GM21360 (cell line): ENCODE measurements at regions not wholly inside any gene's neighbourhood (a gene's known extent, or its start where the extent isn't known, plus 50 kb on each side); places are given as distances from the start of the nearest gene placed in this dataset.

Experiments
- ATAC-seq: cut with Tn5 transposase; IDR thresholded peaks from one replicate; pipeline ENCODE4 v1.9.1; 2021; ENCODE audit warnings: mild to moderate bottlenecking, moderate library complexity; ENCODE audit not compliant: unreplicated experiment

DNA sequence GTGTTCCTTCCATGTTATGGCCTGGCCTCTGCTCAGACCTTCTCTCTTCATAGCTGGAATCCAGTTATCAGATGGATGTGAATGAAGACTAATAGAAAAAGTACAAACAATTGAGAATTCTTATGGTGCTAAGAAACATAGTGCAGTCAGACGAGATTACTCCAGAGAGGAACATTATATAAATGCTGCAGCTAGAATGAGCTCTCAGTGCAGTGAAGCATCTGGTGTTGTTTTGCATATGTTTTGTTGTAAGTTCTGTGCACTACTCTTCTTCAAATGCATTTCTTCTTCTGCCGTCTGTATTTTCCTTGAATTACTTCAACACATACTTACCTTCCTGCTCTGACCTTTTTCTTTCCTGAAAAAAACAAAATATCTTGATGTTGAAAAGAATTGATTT lies 602.4 kb upstream of the CDH18 start:
- no peak for ATAC-seq

DNA sequence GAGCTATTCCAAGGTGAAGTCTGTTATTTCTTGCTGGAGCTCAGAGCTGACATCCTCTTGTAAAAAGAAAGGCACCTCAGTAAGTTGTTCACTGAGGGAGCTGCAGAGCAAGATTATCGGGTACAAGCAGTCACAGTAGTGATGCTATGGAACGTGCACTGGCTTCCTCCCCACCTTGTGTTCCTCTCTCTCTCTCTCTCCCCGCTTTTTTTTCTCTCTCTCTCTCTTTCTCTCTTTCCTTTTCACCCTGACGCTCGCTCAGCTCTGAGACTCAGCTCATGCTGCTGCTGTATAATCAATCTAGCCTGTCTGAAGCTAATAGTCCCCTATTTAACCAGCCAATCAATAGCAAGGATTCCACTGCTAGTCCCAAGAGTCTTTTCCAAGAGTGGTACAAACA lies 587.6 kb upstream of the CDH18 start:
- no peak for ATAC-seq

DNA sequence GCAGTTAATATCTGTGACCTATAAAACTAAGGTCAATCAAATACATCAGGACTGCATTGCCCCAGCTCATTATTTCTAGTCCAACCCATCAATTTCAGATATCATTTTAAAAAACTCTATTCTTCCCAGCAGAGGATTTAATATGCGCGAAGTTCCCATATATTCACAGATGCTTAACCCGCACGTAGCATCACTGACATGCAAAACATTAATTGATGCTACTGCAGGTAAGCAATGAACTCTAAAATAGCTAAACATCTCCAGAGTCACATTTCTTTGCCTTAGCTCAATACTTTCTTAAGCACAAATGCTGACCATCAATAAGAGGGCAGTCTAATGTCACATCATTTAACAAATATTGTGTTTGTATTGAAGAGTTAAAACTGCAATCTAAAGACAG lies 586.6 kb upstream of the CDH18 start:
- ATAC-seq: no peak

DNA sequence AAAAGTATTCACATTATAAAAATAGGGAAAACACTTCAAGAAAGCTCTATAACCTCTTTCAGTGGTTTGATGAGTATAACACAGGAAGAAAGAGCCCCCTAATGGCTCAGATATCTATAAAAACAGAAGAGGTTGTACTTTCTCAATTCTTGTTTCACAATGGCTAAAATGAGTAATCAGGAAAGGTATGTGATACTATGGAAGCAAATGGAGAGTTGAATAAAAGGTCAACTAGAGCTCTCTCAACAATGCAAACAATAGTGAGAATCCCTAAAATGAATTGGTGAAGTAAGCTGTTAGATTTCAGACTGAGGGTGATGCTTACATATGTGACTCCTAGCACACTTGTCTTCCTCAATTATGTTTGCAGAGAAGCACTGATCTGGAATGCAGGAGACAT lies 584.6 kb upstream of the CDH18 start:
- ATAC-seq: no peak

DNA sequence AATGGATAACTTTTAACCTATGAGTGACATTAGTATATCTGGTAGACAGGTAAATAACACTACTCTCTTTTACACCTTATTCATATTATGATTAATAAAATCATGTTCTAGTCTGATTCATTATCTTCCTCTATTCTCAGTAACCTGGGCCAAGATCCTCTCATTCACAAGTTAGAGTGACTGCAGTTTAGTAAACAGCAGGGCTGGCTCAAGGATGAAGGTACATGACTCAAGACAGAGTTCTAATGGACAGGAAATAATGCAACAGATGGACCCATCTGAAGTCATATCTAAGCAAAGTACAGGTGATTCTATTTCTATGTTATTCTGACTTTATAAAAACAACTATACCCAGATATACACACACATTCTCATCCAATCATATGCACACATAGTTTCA lies 582.5 kb upstream of the CDH18 start:
- ATAC-seq: no peak

DNA sequence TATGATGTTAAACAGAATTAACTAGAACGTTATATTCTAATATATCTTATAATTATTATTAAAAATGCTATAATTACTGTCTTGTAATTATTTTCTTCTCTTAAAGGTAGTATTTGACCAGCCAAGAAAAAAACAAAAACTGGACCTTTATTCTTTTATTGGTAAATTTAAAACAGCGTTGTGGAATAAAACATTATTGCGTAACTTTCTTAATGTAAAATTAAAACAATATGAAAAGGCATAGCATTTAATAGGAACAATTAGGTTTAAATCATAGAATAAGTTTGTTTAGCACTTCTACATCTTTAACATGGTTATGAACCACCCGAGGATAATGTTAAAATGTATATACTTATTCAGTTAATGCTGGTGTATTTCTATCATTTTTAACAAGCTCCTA lies 574.5 kb upstream of the CDH18 start:
- no peak for ATAC-seq

DNA sequence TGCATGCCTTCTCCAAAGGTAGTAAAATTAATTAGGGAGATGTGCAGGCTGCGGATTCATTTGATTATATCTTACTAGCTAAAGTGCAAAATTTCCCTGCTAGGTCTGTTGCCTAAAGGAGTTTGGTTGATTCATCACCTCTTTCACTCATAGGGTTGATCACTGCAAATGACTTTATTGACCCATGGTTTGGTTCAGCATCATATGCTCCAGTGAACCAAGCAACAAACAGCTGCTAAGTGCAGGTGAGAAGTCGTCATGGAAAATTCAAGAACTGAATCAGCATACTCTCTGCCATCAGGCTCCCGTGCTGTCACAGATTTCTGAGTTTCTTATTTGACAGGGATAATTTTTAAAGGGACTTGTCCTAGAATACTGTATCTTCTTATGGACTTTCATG lies 571.8 kb upstream of the CDH18 start:
- ATAC-seq: no peak

DNA sequence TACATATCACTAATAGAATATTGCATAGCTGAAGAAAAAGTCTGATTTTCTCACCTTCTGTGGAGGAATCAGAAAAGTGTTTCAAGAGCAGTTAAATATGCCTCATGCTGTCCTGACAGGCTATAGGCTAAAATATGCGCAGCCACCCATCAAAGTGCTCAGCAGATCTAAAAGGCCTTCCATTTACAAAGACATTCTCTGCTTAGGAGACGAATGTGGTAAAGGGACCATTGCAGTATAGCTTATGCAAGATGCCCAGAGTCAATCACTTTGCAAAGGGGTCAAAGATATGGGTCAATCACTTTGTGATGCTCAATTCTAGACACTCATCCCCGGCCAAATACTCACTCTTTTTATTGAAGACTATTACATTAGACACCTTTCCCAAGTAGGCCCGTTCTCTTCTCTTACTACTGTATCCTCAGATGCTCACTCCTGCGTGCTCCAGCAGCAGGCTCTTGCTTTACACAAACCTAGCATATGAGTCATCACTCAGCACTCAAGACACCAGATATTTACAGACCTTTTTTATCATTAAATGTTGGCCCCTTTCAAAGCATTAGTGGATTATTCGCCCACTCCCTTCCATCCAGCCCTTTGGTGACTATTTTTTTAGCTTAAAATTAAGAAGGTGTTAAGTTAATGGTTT lies 568.2 kb upstream of the CDH18 start:
- no peak for ATAC-seq

DNA sequence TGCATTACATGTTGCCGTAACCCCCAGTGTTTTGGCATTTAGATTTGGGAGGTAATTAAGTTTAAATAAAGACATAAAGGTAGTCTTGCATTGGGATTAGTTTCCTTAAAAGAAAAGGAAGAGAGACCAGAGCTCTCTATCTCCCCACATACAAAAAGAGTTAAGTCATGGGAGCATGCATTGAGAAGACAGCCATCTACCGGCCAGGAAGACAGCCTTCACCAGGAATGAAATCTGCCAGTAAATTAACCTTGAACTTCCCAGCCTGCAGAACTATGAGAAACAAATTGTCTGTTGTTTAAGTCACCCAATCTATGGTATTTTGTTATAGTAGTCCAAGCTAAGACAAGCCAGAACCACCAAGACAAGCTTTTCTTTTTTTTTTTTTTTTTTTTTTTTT lies 567.0 kb upstream of the CDH18 start:
- ATAC-seq: no peak

DNA sequence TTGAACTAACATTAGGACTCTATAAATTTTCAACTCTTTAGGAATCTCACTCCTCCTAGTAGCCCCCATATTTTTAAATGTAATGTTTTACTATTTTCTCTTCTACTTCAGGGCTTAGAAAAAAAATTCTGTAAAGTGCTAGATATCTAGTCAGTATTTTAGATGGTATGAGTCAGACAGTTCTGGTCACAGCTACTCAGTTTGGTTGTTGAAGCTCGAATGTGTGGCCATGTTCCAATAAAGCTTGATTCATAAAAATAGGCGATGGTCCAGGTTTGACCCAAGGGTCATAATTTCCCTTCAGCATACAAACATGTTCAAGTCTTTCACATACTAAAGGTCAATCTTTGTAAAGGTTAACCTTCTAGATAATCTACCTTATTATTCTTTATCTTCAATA lies 566.0 kb upstream of the CDH18 start:
- no peak for ATAC-seq

DNA sequence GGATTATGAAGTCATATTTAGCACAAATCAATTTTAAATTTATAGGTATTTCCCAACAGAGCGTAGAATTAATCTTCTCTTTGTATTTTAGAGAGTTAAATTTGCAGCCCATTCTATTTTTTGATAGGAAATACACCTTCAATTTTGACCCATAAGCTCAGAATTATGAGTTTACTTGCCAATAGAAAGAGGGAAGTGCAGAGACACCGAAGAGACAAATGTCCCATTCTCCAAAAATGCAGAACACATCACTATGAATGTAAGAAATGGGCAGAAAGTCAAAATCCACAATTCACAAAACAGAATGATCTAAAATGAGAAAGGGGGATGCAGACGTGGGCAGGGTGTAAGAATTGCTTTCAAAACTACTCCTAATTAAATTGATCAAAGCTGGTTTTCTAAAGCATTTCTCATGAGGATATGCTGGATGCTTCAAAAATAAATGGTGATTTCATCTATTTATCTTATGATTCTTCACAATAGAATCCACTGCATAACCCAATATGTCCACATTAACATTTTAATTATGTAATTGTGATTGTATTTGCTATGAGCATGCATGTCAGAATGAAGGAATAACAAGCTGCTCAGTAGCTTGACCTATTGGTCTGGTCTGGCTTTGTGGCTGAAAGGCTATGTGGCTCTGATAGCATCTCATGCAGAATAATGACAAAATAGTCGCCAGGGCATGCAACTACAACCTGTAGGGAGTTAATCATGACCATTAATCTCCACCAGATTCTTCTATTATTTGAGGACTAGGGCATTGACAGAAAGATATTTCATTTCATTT lies 550.1 kb upstream of the CDH18 start:
- no peak for ATAC-seq

DNA sequence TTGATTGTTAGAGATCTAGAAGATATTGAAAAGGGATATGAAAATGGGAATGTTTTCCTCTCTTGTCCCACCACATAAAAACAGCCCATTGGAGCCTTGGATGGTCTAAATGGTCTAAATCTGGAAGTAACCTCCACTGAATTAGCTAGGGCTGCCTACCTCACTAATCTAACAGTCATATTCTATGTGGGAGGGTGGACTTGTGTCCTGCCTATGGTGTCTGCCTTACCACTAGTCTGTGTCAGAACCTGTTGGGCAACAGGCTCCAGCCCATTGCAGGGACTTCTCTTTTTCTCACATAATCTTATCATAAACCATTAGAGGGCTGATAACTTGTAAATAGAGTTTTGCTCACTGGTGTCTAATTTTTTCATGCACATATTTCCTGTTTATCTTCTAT lies 548.8 kb upstream of the CDH18 start:
- ATAC-seq: no peak

DNA sequence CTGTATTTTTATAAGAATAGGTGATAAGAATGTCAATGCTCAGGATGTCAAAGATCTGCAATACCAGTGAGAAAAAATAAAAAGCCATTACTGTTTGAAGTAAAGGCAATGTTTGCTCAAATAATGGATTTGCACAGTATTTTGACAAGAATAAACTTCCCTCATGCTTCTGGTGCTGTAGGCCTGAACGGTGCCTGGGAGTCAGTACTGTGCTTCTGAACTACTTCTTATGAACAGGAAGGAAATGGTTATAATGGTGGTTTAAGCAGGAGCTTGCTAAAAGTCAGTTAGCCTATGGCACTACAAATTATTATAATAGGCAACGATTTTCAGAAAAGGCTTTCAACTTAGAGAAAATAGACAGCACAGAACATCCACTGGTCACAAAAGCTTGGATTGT lies 548.3 kb upstream of the CDH18 start:
- no peak for ATAC-seq

DNA sequence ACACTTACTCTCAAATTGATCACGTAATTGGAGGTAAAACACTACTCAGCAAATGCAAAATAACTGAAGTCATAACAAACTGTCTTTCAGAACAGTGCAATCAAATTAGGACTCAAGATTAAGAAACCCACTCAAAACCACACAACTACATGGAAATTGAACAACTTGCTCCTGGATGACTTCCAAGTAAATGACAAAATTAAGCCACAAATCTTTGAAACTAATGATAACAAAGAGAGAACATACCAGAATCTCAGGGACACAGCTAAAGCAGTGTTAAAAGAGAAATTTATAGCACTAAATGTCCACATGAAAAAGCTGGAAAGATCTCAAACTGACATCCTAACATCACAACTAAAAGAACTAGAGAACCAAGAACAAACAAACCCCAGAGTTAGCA lies 540.5 kb upstream of the CDH18 start:
- ATAC-seq: no peak

DNA sequence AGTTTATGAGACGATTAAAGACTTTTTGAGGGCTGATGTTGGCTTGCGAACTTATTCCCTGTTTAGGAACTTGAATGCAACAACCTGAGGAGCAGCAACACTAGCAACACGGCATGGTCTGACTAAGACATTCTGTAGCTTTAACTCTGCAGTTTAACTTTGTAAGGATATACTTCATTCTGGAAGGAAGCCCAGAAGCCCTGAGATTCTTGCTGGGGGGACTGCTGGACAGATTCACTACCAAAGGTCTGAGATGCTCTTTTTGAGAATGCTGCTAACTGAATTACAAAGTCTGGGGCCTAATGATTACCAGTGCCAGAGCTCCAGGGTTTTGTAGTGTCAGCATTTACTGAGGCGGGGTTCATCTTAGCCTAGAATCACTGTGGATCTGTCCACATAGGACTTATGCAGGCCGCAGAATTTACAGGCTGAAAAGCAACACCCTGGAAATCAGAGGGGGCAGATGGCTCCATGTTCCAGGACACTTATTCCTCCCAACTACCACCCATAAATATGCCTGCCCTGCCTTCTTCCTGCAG lies 537.1 kb upstream of the CDH18 start:
- no peak for ATAC-seq

DNA sequence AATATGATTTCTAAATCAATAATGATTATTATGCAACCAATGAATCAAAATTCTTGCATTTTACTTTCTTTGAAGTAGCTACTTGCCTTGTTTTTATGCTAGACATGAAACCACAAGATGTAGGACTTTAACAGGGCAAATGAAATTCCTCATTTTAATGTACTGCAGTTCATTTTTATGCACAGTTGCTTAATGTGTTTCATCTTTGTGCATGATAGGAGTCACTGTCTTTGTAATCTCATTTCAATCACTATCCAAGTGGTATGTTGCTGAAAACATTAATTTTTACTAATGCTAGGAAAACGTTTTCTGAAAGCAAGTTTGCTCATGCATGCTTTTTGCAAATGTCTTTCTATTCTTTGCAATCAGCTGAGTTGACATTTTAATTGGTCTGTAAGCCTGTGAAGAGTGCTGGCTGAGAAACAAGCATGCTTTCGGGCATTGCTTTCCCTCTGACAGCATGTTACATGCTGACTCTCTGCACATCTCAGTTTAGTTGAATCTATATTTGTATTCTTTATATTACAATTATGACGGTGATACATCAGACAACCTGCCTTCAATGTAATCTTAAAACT lies 535.0 kb upstream of the CDH18 start:
- ATAC-seq: no peak

DNA sequence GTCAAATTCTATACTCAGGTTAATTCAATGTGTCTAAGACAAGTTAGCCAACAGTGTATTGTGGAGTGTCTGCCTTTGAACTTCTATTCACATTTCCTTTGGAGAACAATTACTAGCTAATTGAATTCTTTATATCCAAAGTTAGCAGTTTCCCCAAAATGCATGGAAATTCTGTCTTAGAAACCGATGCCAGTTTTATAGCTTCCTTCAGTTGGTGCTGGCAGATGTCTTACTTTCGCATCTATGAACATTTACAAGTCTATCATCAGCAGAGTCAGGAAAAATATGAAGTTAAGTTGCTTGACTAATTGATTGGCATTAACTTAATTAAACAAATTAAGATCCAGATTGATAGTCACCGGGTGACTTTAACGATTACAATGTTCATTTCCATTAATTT lies 527.6 kb upstream of the CDH18 start:
- ATAC-seq: no peak

DNA sequence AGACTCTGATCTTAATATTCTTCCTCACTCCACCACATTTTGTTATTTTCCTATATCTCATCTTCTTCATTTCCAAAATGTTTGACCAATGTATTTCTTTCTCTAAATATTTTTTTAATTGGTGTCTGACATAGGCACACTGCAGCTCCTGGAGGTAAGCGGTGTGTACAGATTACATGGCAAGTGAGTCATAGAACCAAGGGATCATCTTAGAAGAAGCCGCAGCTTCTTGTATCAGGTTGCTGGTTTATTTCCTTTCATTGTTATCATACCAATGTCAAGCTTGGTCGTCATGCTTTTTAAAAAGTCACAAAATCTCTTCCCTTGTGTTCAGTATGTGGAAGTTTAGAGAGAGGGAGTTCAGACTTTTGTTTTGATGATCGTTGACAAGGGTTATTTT lies 526.1 kb upstream of the CDH18 start:
- ATAC-seq: no peak

DNA sequence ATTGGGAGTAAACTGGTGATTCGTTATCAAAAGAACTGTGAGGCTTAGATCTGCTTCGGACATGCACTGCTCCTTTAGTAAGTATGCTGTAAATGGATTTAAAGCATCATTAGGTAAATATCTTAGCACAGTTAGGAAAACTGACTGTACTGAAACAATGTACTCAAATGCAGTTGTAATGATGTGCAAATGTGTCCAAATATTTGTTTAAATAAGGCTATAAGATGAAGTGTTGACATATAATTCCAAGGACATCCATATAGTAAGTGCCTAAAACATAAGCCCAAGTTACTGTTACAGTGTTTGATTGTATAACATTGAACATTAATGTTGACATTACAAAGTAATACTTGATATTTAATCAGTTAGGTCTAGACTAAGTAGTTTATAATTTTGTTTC lies 512.5 kb upstream of the CDH18 start:
- no peak for ATAC-seq

DNA sequence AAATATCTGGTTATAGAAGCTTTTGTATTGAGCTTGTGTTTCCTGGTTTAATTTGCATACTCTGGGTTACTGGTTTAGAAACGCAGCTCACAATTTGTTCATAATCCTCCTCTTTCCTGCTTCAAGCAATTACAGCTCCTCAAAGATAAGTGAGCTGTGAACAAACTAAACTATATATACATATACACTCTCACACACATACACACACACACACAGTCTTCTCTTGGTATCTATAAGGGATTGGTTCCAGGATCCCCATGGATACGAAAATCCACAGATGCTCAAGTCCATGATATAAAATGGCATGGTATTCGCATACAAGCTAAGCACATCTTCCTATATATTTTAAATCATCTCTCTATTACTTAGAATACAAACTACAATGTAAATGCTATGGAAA lies 510.9 kb upstream of the CDH18 start:
- no peak for ATAC-seq

DNA sequence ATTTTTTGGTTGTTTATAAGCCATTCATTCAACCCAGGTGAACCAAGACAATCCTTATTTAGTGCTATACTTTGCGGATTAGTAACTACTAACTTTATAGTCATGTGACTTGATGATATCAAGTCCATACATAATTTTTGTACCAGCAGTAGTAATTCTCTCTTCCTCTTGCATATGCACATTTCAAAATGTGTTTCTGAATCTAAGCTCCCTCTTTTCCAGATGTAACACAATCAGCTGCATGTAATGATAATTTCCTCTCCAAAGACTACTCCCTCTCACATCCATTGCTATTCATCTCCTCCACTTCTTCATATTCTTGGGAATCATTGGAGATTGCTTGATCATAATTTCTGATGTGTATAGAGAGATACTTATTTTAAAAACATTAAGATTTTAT lies 510.1 kb upstream of the CDH18 start:
- no peak for ATAC-seq

DNA sequence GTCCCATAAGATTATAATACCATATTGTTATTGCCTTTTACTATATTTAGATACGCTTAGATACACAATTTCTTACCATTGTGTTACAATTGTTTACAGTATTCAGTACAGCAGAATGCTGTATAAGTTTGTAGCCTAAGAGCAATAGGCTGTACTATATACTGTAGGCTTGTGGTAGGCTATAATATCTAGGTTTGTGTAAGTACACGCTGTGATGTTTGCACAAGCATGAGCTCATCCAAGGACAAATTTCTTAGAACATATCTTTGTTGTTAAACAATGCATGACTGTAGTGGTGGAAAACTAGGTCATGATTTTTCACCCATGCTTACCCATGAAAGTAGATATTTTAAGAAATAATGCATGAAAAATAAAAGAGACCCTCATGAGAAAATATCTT lies 509.4 kb upstream of the CDH18 start:
- no peak for ATAC-seq
